ENCODE measurements at regions not wholly inside any gene's neighbourhood (a gene's known extent, or its start where the extent isn't known, plus 50 kb on each side); places are given as distances from the start of the nearest gene placed in this dataset.

- DNase-seq: no peak
- 36 to 44% methylated on average over 27 of the region's 27 CpGs for WGBS, 2 experiments (ENCODE audit: low coverage in 1 of 2, low lambda C conversion rate in 2 of 2, missing lambda C conversion rate in 2 of 2)
These were observed 115.3 kb upstream of the IRX2 start for GRCh38 chr5:2866662-2867372.

GRCh38 chr5:2865856-2866255 is 114.4 kb upstream of the IRX2 start:
- Histone ChIP-seq H3K4me1 (ENCODE audit: insufficient read depth) (no peaks in the 10 kb centered on the region), H3K27me3 (replicated peaks; ENCODE audit: insufficient read depth) (no peaks in the 10 kb centered on the region), H3K4me3 (no peak overlapping the region), H3F3A (ENCODE audit: insufficient read depth) (no peaks in the 10 kb centered on the region), H2AFZ (no peak overlapping the region), H3K36me3 (ENCODE audit: low read depth) (no peaks in the 10 kb centered on the region), H3K9me2 (ENCODE audit: insufficient read depth) (no peaks in the 10 kb centered on the region), H3K9ac (no peak overlapping the region), H4K20me1 (ENCODE audit: insufficient read depth) (no peaks in the 10 kb centered on the region), H3K79me2 (ENCODE audit: insufficient read depth) (no peaks in the 10 kb centered on the region), H3K9me3 (ENCODE audit: low read depth) (no peaks in the 10 kb centered on the region), H3K4me2 (ENCODE audit: unreplicated experiment) (no peak overlapping the region), H3K27ac (no peak overlapping the region)
- 51 to 52% methylated on average over 12 of the region's 12 CpGs for WGBS, 2 experiments (ENCODE audit: low coverage in 1 of 2, low lambda C conversion rate in 2 of 2, missing lambda C conversion rate in 2 of 2)
- no peak for DNase-seq
- in situ Hi-C loops (cut with MboI): no loop called here
- TF ChIP-seq EZH2phosphoT487 (IDR thresholded peaks at IDR 0.05; ENCODE audit: insufficient read depth, low read depth): no peak
- no peak for TF ChIP-seq EZH2 (IDR thresholded peaks at IDR 0.05; ENCODE audit: insufficient read depth, poor library complexity, severe bottlenecking)

More at GRCh38 chr5:2866662-2867372, 115.3 kb upstream of the IRX2 start:
- H3K36me3 ChIP-seq (ENCODE audit: low read depth): no peaks in the 10 kb centered on the region
- no peaks in the 10 kb centered on the region for H3K9me2 ChIP-seq (ENCODE audit: insufficient read depth)
- no peaks in the 10 kb centered on the region for H3K79me2 ChIP-seq (ENCODE audit: insufficient read depth)
- in situ Hi-C loops (cut with MboI): no loop called here
- no peak overlapping the region for H3K4me2 ChIP-seq (ENCODE audit: unreplicated experiment)
- H3K4me3 ChIP-seq: no peak overlapping the region
- no peaks in the 10 kb centered on the region for H4K20me1 ChIP-seq (ENCODE audit: insufficient read depth)
- no peak overlapping the region for H2AFZ ChIP-seq
- H3F3A ChIP-seq (ENCODE audit: insufficient read depth): no peaks in the 10 kb centered on the region
- TF ChIP-seq EZH2 (IDR thresholded peaks at IDR 0.05; ENCODE audit: insufficient read depth, poor library complexity, severe bottlenecking) (no peak), EZH2phosphoT487 (IDR thresholded peaks at IDR 0.05; ENCODE audit: insufficient read depth, low read depth) (no peak)
- H3K9ac ChIP-seq: no peak overlapping the region
- no peaks in the 10 kb centered on the region for H3K4me1 ChIP-seq (ENCODE audit: insufficient read depth)
- no peak overlapping the region for H3K27ac ChIP-seq
- no peaks in the 10 kb centered on the region for H3K9me3 ChIP-seq (ENCODE audit: low read depth)
- H3K27me3 ChIP-seq (replicated peaks; ENCODE audit: insufficient read depth): no peaks in the 10 kb centered on the region

GRCh38 chr5:2864515-2865105 is 113.1 kb upstream of the IRX2 start:
- no peaks in the 10 kb centered on the region for H3F3A ChIP-seq (ENCODE audit: insufficient read depth)

GRCh38 chr5:2863675-2864433 is 112.4 kb upstream of the IRX2 start:
- Histone ChIP-seq H3K9me2 (ENCODE audit: insufficient read depth) (no peaks in the 10 kb centered on the region), H3K27me3 (replicated peaks; ENCODE audit: insufficient read depth) (no peaks in the 10 kb centered on the region), H2AFZ (no peak overlapping the region), H3K4me3 (no peak overlapping the region), H3K4me2 (ENCODE audit: unreplicated experiment) (no peak overlapping the region), H3K9ac (no peak overlapping the region), H3K9me3 (ENCODE audit: low read depth) (no peaks in the 10 kb centered on the region), H3F3A (ENCODE audit: insufficient read depth) (no peaks in the 10 kb centered on the region), H3K36me3 (ENCODE audit: low read depth) (no peaks in the 10 kb centered on the region), H4K20me1 (ENCODE audit: insufficient read depth) (no peaks in the 10 kb centered on the region), H3K27ac (no peak overlapping the region), H3K79me2 (ENCODE audit: insufficient read depth) (no peaks in the 10 kb centered on the region), H3K4me1 (ENCODE audit: insufficient read depth) (no peaks in the 10 kb centered on the region)
- WGBS, 2 experiments (ENCODE audit: low coverage in 1 of 2, low lambda C conversion rate in 2 of 2, missing lambda C conversion rate in 2 of 2): 54 to 56% methylated on average over 16 of the region's 16 CpGs
- TF ChIP-seq EZH2 (IDR thresholded peaks at IDR 0.05; ENCODE audit: insufficient read depth, poor library complexity, severe bottlenecking): no peak
- DNase-seq: no peak
- in situ Hi-C loops (cut with MboI): no loop called here

More at GRCh38 chr5:2864515-2865105, 113.1 kb upstream of the IRX2 start:
- Histone ChIP-seq H3K4me2 (ENCODE audit: unreplicated experiment) (no peak overlapping the region), H3K4me1 (ENCODE audit: insufficient read depth) (no peaks in the 10 kb centered on the region), H3K4me3 (no peak overlapping the region), H2AFZ (no peak overlapping the region), H3K9me2 (ENCODE audit: insufficient read depth) (no peaks in the 10 kb centered on the region), H3K27ac (no peak overlapping the region), H3K9me3 (ENCODE audit: low read depth) (no peaks in the 10 kb centered on the region), H4K20me1 (ENCODE audit: insufficient read depth) (no peaks in the 10 kb centered on the region), H3K79me2 (ENCODE audit: insufficient read depth) (no peaks in the 10 kb centered on the region), H3K36me3 (ENCODE audit: low read depth) (no peaks in the 10 kb centered on the region), H3K9ac (no peak overlapping the region), H3K27me3 (replicated peaks; ENCODE audit: insufficient read depth) (no peaks in the 10 kb centered on the region)
- WGBS, 2 experiments (ENCODE audit: low coverage in 1 of 2, low lambda C conversion rate in 2 of 2, missing lambda C conversion rate in 2 of 2): 34 to 35% methylated on average over 13 to 14 of the region's 14 CpGs
- no peak for TF ChIP-seq EZH2phosphoT487 (IDR thresholded peaks at IDR 0.05; ENCODE audit: insufficient read depth, low read depth)
- no peak for TF ChIP-seq EZH2 (IDR thresholded peaks at IDR 0.05; ENCODE audit: insufficient read depth, poor library complexity, severe bottlenecking)
- no peak for DNase-seq
- in situ Hi-C loops (cut with MboI): no loop called here

Measured in GM23248 (cell line).